CD4-positive, alpha-beta T cell treated with Interleukin-2 at 100 ng/mL for 4 hours (primary cell): ENCODE measurements at regions not wholly inside any gene's neighbourhood (a gene's known extent, or its start where the extent isn't known, plus 50 kb on each side); places are given as distances from the start of the nearest gene placed in this dataset.

Experiments used
- DNase-seq: peaks from one replicate; pipeline ENCODE4 v3.0.0-alpha.2; 2020; ENCODE audit warnings: low spot score

DNA sequence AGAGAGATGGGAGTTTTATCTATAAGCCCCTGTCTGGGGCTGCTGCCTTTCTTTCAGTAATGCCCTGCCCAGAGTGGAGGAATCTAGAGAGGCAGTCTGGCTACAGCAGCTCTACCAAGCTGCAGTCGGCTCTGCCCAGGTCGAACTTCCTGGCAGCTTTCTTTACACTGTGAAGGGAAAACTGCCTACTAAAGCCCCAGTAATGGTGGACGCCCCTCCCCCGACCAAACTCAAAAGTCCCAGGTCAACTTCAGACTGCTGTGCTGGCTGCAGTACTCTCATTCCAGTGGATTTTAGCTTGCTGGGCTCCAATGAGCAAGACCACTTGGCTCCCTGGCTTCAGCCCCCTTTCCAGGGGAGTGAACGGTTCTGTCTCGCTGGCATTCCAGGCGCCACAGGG is 65.9 kb upstream of the RARB start:
- no peak for DNase-seq

DNA sequence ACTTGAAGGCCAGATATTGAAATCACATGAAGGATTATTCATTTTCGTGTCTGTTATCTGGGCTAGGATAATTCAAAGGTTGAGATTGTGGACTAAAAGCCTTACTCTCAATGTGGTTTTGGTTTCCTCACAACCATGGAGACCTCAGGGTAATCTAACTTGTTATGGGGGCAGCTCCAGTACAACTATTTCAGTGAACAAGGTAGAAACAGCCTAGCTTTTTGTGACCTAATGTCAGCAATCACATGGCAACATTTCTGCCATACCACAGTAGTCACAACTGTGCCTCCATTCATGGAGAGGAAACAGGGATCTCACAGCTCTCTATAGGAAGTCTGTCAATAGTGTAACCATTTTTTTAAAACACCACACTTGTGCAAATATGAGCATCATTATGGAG is 62.4 kb upstream of the RARB start:
- DNase-seq = no peak

DNA sequence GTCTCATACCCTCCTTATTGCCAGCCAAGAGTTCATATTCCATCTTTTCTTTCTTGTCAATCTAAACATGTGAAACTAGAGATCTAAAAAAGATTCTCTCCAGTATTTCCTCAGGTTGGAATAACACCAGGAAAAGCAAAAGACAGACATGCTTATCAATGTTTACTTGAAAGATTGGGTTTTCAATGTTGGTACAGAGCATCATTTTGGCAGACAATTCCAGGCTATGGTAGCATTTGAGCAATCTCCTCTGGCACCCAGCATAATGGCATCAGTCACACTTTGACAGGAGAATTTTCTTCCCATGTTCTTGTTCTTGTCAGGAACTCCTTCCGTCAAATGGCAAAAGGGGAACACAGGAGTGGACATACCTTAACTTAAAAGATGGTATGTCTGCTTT is 61.0 kb upstream of the RARB start:
- no peak for DNase-seq

DNA sequence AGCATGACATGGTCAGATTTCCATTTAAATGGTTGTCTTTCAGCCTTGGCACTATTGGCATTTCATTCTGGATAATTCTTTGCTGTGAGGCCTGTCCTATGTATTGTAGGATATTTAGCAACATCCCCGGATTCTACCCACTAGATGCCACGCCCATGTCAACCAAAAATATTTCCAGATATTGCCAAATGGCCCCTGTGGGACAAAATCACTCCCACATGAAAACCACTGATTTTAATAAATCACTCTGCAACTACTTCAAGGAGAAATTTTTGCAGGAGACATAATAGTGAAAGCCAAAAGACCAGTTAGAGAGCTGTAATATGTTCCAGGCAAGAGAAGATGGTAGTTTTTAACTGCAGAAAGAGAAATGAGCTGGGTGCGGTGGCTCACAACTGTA is 55.9 kb upstream of the RARB start:
- no peak for DNase-seq

DNA sequence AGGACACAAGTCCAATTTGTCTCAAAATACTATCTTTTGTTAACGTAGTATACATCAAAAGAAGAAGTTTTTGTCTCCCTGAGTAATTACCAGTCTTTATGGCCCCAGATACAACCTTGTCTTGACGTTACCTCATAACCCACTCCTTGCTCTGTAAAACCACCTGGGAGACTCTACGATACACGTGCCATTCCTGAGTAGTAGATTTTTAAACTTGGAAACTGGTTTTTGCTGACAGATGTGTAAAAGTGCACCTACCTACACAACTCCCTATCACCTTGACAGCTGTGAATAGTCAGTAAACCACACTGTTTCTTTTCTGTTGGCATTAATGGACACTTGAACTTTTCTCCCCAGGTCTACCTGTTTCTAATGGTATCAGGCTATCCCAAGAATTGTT is 51.7 kb upstream of the RARB start:
- DNase-seq = no peak

DNA sequence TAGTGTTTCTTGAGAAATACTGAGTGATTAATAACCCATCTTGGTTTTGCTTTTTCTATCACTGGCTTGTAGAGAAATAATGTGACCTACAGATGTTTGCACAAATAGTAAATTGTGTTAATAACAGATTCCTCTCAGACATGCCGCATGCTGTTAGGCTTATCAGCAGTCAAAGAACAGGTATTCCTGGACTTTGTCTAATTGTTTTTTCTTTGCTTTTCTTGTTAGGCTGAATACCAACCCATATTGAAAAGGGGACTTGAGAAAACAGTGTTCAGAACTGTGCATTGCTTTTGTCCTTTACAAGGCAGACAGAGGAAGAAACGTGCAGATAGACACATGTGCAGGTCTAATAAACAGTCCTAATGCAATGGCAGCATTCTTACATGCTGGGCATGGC is 51.0 kb upstream of the RARB start:
- no peak for DNase-seq
